Stimulated activated effector memory CD8-positive, alpha-beta T cell treated with anti-CD3 and anti-CD28 coated beads, Interleukin-12 subunit alpha, Interleukin-12 subunit beta, amount 100 ng/mL, for 72 hours (primary cell): ENCODE measurements at regions not wholly inside any gene's neighbourhood (a gene's known extent, or its start where the extent isn't known, plus 50 kb on each side); places are given as distances from the start of the nearest gene placed in this dataset.
"Not testable (repeated sequence)": the region's sequence is repeated elsewhere in the genome, so short reads cannot be mapped to it uniquely, and the experiment has no call there.

Experiments
- ATAC-seq: fragments of 150-1000 bp; cut with Tn5 transposase; 2 replicates; pipeline ENCODE4 v1.10.0; 2021
- DNase-seq, 2 donors: peaks; one replicate each; pipeline ENCODE4 v3.0.0; 2021 to 2022; ENCODE audit warnings: low spot score in 2 of 2
- H3K27ac Mint-ChIP-seq: one replicate; pipeline ENCODE4 v1.8.0; 2022; ENCODE audit warnings: mild to moderate bottlenecking, mixed read lengths
- H3K36me3 Mint-ChIP-seq: one replicate; pipeline ENCODE4 v1.8.0; 2022; ENCODE audit warnings: mild to moderate bottlenecking, mixed read lengths
- H3K4me1 Mint-ChIP-seq: one replicate; pipeline ENCODE4 v1.8.0; 2022; ENCODE audit warnings: mixed read lengths
- H3K4me3 Mint-ChIP-seq: one replicate; pipeline ENCODE4 v1.8.0; 2022; ENCODE audit warnings: mild to moderate bottlenecking, mixed read lengths
- H3K9me3 Mint-ChIP-seq: one replicate; pipeline ENCODE4 v1.8.0; 2022; ENCODE audit warnings: mixed read lengths

GRCh38 chr9:31137176-31138160 is 1247.0 kb upstream of the ACO1 start:
- H3K9me3 Mint-ChIP-seq = no peaks in the 10 kb centered on the region
- peak; percentile 48 for ATAC-seq
- no peak for DNase-seq
- no peaks in the 10 kb centered on the region for H3K4me1 Mint-ChIP-seq
- no peak overlapping the region for H3K4me3 Mint-ChIP-seq
- H3K36me3 Mint-ChIP-seq = no peaks in the 10 kb centered on the region
- H3K27ac Mint-ChIP-seq = no peak overlapping the region

- H3K36me3 Mint-ChIP-seq = no peaks in the 10 kb centered on the region
- no peaks in the 10 kb centered on the region for H3K4me1 Mint-ChIP-seq
Observed at GRCh38 chr9:31140316-31140715, 1244.1 kb upstream of the ACO1 start.

GRCh38 chr9:31142456-31142855 is 1242.0 kb upstream of the ACO1 start:
- DNase-seq = no peak
- no peak overlapping the region for H3K4me3 Mint-ChIP-seq
- no peak overlapping the region for H3K27ac Mint-ChIP-seq
- H3K9me3 Mint-ChIP-seq = no peaks in the 10 kb centered on the region
- H3K36me3 Mint-ChIP-seq = no peaks in the 10 kb centered on the region
- H3K4me1 Mint-ChIP-seq = no peaks in the 10 kb centered on the region
- ATAC-seq = no peak

More at GRCh38 chr9:31140316-31140715, 1244.1 kb upstream of the ACO1 start:
- no peak for DNase-seq
- no peak overlapping the region for H3K27ac Mint-ChIP-seq
- no peak overlapping the region for H3K4me3 Mint-ChIP-seq
- H3K9me3 Mint-ChIP-seq = no peaks in the 10 kb centered on the region
- ATAC-seq = peak; percentile 59

GRCh38 chr9:31144614-31145013 is 1239.8 kb upstream of the ACO1 start:
- no peaks in the 10 kb centered on the region for H3K4me1 Mint-ChIP-seq
- no peaks in the 10 kb centered on the region for H3K36me3 Mint-ChIP-seq
- no peak overlapping the region for H3K4me3 Mint-ChIP-seq
- ATAC-seq = no peak
- H3K9me3 Mint-ChIP-seq = no peaks in the 10 kb centered on the region
- DNase-seq = no peak
- no peak overlapping the region for H3K27ac Mint-ChIP-seq

GRCh38 chr9:31146485-31147166 is 1237.8 kb upstream of the ACO1 start:
- ATAC-seq = no peak
- no peak overlapping the region for H3K4me3 Mint-ChIP-seq
- H3K27ac Mint-ChIP-seq = no peak overlapping the region
- H3K36me3 Mint-ChIP-seq = no peaks in the 10 kb centered on the region
- DNase-seq = no peak
- H3K9me3 Mint-ChIP-seq = no peaks in the 10 kb centered on the region
- no peaks in the 10 kb centered on the region for H3K4me1 Mint-ChIP-seq

- H3K9me3 Mint-ChIP-seq = no peaks in the 10 kb centered on the region
- no peak overlapping the region for H3K27ac Mint-ChIP-seq
- DNase-seq = no peak
- H3K4me1 Mint-ChIP-seq = no peaks in the 10 kb centered on the region
- no peaks in the 10 kb centered on the region for H3K36me3 Mint-ChIP-seq
- no peak overlapping the region for H3K4me3 Mint-ChIP-seq
- peak; percentile 71 for ATAC-seq
Observed at GRCh38 chr9:31153250-31153840, 1231.1 kb upstream of the ACO1 start.

GRCh38 chr9:31166516-31166915 is 1217.9 kb upstream of the ACO1 start:
- no peak for DNase-seq
- H3K9me3 Mint-ChIP-seq = no peaks in the 10 kb centered on the region
- ATAC-seq = peak; percentile 8
- no peaks in the 10 kb centered on the region for H3K36me3 Mint-ChIP-seq
- H3K4me3 Mint-ChIP-seq = no peak overlapping the region
- no peak overlapping the region for H3K27ac Mint-ChIP-seq
- H3K4me1 Mint-ChIP-seq = no peaks in the 10 kb centered on the region

GRCh38 chr9:31168161-31168560 is 1216.3 kb upstream of the ACO1 start:
- ATAC-seq (peak; percentile 13), DNase-seq (no peak)
- H3K27ac Mint-ChIP-seq = no peak overlapping the region
- H3K4me1 Mint-ChIP-seq = no peaks in the 10 kb centered on the region
- no peaks in the 10 kb centered on the region for H3K9me3 Mint-ChIP-seq
- H3K36me3 Mint-ChIP-seq = no peaks in the 10 kb centered on the region
- H3K4me3 Mint-ChIP-seq = no peak overlapping the region

GRCh38 chr9:31174681-31175080 is 1209.8 kb upstream of the ACO1 start:
- DNase-seq (no peak), ATAC-seq (no peak)
- H3K4me1 Mint-ChIP-seq = no peaks in the 10 kb centered on the region
- H3K9me3 Mint-ChIP-seq = no peaks in the 10 kb centered on the region
- no peaks in the 10 kb centered on the region for H3K36me3 Mint-ChIP-seq
- no peak overlapping the region for H3K27ac Mint-ChIP-seq
- H3K4me3 Mint-ChIP-seq = no peak overlapping the region

GRCh38 chr9:31183866-31184265 is 1200.6 kb upstream of the ACO1 start:
- H3K9me3 Mint-ChIP-seq = no peaks in the 10 kb centered on the region
- no peak overlapping the region for H3K27ac Mint-ChIP-seq
- ATAC-seq (no peak), DNase-seq (no peak)
- no peaks in the 10 kb centered on the region for H3K4me1 Mint-ChIP-seq
- H3K36me3 Mint-ChIP-seq = no peaks in the 10 kb centered on the region
- H3K4me3 Mint-ChIP-seq = no peak overlapping the region

GRCh38 chr9:31185831-31186230 is 1198.6 kb upstream of the ACO1 start:
- Mint-ChIP-seq H3K4me1 (no peaks in the 10 kb centered on the region), H3K4me3 (no peak overlapping the region), H3K36me3 (no peaks in the 10 kb centered on the region), H3K27ac (no peak overlapping the region), H3K9me3 (no peaks in the 10 kb centered on the region)
- DNase-seq = no peak
- ATAC-seq = no peak

- Mint-ChIP-seq H3K4me3 (no peak overlapping the region), H3K9me3 (no peaks in the 10 kb centered on the region), H3K4me1 (no peaks in the 10 kb centered on the region), H3K36me3 (no peaks in the 10 kb centered on the region), H3K27ac (no peak overlapping the region)
- no peak for ATAC-seq
- no peak for DNase-seq
Observed at GRCh38 chr9:31188496-31188895, 1195.9 kb upstream of the ACO1 start.

- H3K36me3 Mint-ChIP-seq = no peaks in the 10 kb centered on the region
- peak in 1 of 2 donors; percentile 49 for DNase-seq
- no peak overlapping the region for H3K27ac Mint-ChIP-seq
- no peaks in the 10 kb centered on the region for H3K9me3 Mint-ChIP-seq
- peaks cover 11% of the 10 kb centered on the region for H3K4me1 Mint-ChIP-seq
- H3K4me3 Mint-ChIP-seq = no peak overlapping the region
- peak; percentile 44 for ATAC-seq
Observed at GRCh38 chr9:31210978-31211570, 1173.4 kb upstream of the ACO1 start.

GRCh38 chr9:31229976-31230375 is 1154.5 kb upstream of the ACO1 start:
- ATAC-seq, DNase-seq, H3K27ac Mint-ChIP-seq, H3K9me3 Mint-ChIP-seq, H3K4me1 Mint-ChIP-seq, H3K36me3 Mint-ChIP-seq, H3K4me3 Mint-ChIP-seq: not testable (repeated sequence)

GRCh38 chr9:31232485-31232884 is 1152.0 kb upstream of the ACO1 start:
- no peaks in the 10 kb centered on the region for H3K36me3 Mint-ChIP-seq
- H3K27ac Mint-ChIP-seq = no peak overlapping the region
- DNase-seq (no peak), ATAC-seq (no peak)
- H3K9me3 Mint-ChIP-seq = peaks cover 3% of the 10 kb centered on the region
- H3K4me3 Mint-ChIP-seq = no peak overlapping the region
- H3K4me1 Mint-ChIP-seq = peaks cover 4% of the 10 kb centered on the region
